ENCODE measurements at regions not wholly inside any gene's neighbourhood (a gene's known extent, or its start where the extent isn't known, plus 50 kb on each side); places are given as distances from the start of the nearest gene placed in this dataset.
"Not testable (repeated sequence)": the region's sequence is repeated elsewhere in the genome, so short reads cannot be mapped to it uniquely, and the experiment has no call there.

DNA sequence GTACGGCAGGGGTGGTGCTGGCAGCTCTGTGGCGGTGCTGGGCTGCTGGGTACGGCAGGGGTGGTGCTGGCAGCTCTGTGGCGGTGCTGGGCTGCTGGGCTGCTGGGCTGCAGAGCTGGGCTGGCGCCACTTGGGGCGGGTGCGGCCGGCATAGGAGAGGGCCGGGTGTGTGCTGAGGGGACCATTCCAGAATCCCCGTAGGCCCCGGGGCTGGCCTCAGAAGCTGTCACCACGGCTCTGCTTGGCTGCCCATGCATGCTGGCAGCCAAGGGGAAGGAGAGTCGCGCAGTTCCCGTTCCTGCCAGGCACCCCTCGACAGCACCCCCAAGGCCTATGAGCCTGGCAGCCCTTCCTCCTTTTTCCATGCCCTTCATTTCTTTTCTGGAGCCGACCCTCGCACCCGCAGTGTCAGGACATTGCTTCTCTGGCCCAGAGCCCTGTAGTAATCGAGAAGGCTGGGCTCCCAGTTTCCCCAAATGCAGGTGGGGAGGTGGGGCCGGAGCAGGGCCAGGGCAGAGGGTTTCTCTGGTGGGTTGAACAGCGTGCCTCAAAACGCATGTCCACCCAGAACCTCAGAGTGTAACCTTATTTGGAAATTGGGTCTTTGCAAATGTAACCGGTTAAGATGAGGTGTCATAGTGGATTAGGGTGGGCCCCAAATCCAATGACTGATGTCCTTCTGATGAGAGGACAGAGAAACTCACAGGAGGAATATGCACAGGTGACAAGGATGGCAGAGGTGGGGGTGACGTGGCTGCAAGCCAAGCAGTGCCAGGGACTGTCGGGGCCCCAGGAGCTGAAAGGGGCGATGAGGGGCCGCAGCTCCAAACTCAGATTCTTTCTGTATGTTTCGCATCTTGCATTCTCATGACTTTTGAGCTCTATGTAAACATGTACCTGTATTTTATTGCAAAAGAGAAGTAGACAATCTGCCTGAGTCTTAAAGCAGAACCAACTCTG, 71.0 kb upstream of the ACTRT2 start:
- DNase-seq (ENCODE audit: low read depth, low spot score): no peak

DNA sequence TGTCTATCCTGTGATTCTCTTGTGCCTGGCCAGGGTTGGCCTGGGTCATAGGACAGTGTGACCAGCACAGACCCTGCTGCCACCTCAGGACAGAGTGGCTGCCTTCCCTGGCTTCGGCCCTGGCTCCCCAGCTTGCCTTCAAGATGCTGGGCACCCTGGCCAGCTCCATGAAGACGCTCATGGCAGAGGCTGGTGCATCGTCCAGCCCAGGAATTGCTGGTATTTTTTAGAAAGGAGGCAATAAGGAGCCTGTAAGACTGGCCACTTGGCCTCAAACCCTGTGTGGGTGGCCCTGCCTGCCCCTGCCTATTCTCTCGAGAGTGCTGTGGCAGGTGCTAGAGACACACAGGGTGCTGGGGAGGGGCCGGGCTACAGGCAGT, 70.4 kb upstream of the ACTRT2 start:
- DNase-seq (ENCODE audit: low read depth, low spot score): no peak

DNA sequence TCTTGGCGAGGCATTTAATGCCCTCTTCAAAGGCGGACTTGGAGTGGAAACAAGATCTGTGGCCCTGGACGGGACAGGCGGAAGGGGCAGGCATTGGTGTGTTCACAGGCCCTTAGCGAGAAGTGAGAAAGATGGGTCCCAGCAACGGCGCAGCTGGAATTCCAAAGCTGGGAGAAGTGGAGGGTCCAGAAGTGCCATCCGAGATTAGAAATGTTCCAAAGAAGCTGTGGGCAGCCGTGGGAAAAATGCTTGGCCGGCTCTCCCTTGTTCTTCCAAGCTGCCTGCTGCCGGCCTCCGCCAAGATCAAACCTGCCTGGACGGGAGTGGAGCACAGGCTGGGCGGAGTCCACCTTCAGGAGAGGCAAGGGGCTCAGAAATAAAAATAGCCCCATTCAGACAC, 69.4 kb upstream of the ACTRT2 start:
- no peak for DNase-seq (ENCODE audit: low read depth, low spot score)

DNA sequence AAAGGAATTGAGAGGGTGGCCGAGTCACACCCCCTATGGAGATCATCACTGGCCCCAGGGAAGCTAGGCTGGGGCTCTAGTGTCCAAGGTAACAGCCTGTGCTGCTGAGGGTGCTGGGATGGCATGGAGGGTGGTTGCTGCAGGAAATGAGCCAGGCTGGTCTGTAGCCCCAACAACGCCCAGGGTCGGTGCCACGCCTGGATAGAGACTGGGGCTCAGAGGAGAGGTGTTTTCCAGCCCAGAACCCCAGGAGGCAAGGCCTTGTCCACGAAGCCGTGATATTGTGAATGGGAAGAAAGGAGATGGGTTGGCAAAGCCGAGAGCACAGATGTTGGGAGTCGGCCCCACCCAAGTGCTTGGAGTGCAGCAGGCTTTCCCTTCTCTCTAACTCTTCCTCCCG, 68.9 kb upstream of the ACTRT2 start:
- no peak for DNase-seq (ENCODE audit: low read depth, low spot score)

DNA sequence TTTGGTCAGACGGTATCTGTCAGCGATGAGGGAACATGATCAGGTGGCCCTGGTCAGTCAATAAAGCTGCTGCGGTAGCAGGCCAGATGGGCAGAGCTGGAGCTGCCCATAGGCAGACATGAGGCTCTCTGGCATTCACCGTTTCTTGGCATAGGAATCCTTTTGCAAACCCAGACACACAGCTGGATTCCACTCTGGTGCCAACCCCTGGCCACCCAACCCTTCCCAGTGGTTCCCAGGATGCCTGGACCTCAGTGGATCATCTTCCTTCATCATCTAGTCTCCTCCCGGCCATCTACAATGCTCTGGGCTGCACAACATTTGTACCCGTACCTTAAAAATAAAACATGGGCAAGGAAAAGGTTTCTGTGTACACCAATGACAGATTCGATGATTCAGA, 68.3 kb upstream of the ACTRT2 start:
- no peak for DNase-seq (ENCODE audit: low read depth, low spot score)

DNA sequence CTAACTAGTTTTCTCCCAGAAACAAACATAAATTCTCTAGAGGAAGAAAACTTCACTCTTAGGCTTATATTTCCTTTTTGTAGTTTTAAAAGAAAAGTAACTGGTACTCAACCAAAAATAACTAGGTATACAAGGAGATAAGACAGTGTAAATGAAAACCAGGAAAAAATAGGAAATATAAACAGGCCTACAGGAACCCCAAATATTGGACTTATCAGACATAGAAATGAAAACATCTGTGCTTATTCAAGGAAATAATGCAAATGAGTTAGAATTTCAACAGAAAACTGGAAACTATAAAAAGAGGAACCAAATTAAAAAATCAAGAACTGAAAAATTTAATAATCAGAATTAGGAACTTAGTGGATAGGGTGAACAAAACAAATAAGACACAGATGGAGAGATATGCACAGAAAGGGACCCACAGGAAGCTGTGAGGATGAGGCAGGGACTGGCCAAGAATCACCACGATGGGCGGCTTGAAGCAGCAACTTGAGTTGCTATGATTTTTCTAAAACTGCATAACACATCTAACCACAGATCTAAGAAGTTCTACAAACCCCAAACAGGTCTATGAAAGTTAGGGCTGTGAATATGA, 67.5 kb upstream of the ACTRT2 start:
- no peak for DNase-seq (ENCODE audit: low read depth, low spot score)

DNA sequence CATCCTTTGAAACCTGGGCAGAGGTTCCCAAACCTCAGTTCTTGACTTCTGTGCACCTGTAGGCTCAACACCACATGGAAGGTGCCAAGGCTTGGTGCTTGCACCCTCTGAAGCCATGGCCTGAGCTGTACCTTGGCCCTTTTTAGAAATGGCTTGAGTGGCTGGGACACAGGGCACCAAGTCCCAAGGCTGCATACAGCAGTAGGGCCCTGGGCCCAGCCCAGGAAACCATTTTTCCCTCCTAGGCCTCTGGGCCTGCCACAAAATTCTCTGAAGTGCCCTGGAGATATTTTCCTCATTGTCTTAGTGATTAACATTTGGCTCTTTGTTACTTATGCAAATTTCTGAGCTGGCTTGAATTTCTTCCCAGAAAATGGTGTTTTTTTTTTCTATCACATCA, 65.6 kb upstream of the ACTRT2 start:
- no peak for DNase-seq (ENCODE audit: low read depth, low spot score)

DNA sequence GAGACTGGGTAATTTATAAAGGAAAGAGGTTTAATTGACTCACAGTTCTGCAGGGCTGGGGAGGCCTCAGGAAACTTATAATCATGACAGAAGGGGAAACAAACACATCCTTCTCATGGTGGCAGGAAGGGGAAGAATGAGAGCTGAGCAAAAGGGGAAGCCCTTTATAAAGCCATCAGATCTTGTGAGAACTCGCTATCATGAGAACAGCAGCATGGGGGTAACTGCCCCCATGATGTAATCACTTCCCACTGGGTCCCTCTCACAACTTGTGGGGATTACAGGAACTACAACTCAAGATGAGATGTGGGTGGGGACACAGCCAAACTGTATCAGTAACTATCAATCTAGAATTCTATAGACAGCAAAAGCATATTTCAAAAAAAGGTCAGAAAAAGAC, 64.7 kb upstream of the ACTRT2 start:
- DNase-seq (ENCODE audit: low read depth, low spot score): no peak

DNA sequence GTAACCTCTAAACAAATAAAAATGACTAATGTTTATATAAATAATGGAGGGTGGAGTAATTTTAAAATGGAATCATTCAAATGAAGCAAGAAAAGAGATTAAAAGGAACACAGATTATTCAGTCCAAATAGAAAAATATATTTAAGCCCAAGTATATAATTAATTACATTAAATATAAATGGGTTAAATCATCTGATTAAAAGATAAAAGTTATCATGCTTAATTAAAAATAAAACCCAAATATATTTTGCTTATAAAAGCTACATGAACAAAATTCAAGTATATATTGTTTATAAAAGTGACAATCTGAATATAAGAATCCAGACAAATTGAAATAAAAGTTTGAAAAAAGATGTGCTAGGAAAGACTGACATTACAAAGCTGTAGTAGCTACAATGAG, 63.9 kb upstream of the ACTRT2 start:
- DNase-seq (ENCODE audit: low read depth, low spot score): no peak

DNA sequence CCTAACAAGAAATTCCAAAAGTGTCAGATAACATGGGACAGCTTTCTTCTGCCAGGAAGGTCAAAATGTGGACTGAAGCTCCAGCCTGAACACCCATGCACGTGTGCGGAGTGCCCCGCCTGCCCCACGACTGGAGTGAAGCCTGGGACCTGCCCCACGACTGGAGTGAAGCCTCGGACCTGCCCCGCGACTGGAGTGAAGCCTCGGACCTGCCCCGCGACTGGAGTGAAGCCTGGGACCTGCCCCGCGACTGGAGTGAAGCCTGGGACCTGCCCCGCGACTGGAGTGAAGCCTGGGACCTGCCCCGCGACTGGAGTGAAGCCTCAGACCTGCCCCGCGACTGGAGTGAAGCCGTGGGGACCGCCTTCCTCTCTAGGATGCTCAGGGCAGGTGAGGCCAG, 61.4 kb upstream of the ACTRT2 start:
- DNase-seq (ENCODE audit: low read depth, low spot score): not testable (repeated sequence)

DNA sequence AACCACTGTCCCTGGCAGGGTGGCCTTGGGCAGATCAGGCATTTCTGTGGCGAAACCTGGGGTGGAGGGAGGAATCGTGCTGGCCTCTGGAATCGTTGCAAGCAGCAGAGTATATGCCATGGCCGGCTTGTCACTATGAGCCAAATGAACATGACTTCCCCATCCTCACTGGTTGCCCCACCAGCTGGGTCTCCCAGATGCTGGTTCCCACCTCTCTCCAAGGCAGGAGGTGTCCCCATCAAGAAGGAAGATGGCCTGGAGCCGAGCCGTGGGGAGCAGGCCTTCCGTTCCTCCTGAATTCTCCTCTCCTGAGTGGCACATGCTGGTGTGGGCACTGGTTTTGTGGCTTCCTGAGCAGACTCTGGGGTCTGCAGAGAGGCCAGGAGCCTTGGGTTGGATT, 60.2 kb upstream of the ACTRT2 start:
- DNase-seq (ENCODE audit: low read depth, low spot score): no peak

DNA sequence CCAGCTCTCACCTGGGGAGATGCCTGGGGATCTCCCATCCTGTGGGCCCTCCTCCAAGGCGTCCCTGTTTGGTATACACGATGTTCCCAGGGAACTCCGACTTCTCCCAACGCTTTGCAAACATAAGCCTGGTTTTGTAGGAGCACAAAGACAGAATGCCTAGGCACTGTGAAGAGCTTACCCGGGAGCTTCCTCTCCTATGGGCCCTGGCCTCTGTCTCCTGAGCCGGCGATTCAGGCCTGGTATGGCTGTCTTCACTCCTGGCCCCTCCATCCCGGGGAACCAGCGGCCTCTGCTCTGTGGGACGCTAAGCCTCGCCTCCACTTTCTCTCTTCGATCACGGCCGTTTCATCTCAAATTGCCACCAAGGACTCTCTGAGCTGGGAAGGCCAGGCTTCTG, 59.6 kb upstream of the ACTRT2 start:
- no peak for DNase-seq (ENCODE audit: low read depth, low spot score)

DNA sequence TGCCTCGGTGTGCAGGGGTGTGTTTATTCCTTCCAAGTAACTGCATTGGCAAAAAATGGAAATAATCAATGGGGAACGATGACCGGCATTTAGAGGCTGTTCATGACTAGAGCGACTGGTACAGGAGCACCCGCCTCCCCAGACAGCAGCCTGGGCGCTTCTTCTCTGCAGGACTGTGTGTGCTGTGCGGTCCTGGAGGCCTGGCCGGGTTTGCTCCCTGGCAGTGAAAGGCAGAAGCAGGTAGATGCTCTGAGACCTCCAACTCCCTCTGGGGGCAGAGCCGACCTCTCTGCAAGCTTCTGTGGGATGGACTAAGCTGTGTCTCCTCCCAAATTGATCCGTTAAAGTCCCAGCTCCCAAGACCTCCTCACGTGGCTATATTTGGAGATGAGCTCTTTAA, 59.2 kb upstream of the ACTRT2 start:
- DNase-seq (ENCODE audit: low read depth, low spot score): no peak

DNA sequence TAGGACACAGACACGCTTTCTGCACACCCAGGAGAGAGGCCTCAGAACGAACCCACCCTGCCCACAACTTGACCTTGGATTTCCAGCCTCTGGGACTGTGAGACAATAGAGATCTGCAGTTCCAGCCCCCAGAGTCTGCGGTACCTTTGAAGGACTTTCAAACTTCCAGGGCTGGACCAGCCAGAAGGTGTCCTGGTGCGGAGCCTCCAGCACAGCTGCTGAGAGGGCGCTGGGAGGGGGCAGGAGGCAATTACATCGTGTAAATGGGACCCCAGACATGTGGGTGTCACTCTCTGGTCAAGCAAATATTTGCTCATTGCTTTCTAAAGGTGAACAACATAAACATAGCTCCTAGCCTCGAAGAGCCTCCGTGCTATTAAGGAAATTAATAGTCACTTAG, 58.7 kb upstream of the ACTRT2 start:
- no peak for DNase-seq (ENCODE audit: low read depth, low spot score)

DNA sequence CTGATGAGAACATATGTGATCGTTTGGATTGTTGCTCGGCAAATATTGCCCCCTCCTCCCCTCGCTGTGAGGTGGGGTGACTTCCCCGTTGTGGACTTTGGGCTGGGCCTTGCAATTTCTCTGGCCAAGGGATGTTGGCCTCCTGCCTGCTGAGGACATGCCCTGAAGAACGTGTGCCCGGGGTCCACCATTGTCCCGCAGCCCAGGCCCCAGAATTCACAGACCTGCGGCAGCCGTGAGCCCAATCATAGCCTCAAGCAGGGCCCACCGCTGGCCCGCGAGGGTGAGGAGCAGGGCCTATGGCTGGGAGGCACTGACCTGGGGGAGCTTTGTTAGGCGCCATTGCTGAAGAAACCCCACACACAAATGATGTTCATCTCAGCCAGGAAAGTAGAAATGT, 58.3 kb upstream of the ACTRT2 start:
- DNase-seq (ENCODE audit: low read depth, low spot score): no peak

DNA sequence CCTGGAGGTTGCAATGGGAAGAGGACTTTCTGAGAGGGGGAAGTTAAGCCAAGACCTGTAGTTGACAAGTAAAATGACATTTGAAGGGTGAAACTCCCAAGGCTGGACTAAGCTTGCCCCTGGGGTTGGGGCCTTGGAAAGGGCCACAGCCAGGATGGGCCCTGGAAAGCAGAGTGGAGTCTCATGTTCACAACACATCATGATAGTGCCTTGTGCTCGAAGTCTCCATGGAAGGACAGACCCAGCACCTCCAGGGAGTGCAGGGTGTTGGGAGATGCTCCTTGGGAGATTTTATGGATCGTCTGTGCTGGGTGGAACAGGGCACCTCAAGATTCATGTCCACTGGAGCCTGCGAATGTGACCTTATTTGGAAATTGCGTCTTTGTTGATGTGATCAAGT, 55.6 kb upstream of the ACTRT2 start:
- no peak for DNase-seq (ENCODE audit: low read depth, low spot score)

DNA sequence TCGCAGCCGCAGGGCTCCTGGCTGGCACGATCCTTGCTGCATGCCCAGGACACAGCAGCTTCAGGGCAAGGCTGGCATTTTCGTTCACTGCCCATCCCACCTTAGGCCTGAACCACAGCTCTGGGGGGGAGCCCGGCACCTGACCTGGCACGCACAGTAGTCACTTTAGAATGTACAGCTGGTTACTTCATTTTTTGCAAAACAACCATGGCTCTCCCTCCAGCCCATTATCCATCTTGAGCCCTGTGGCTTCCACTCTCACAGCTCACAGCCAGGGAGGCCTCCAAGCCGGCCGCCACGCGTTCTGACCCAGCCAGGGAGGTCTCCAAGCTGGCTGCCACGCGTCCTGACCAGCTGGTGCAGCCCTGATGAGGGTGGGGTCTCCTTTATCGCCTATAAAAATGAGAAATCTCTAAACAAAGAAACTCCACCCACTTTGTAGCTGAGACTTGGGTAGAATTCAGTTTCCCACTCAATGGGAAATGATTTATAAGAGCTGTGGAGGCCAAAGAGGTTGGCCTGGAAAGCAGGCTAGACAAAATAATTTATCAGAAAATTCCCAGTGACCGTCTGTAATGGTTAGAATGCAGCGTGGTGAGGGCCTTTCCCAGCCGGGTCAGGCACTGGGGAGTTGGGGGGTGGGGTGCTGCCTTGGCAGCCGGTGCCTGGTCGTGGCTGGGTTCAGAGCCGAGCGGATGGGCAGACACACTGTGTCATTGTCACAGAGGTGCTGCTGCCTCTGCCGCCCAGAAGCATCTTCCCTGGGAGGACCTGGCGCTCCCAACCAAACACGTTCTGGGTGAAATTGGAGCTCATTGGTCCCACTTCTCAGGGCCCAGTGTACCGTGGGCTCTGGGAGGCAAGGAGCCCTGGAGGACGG, 54.6 kb upstream of the ACTRT2 start:
- DNase-seq (ENCODE audit: low read depth, low spot score): no peak

DNA sequence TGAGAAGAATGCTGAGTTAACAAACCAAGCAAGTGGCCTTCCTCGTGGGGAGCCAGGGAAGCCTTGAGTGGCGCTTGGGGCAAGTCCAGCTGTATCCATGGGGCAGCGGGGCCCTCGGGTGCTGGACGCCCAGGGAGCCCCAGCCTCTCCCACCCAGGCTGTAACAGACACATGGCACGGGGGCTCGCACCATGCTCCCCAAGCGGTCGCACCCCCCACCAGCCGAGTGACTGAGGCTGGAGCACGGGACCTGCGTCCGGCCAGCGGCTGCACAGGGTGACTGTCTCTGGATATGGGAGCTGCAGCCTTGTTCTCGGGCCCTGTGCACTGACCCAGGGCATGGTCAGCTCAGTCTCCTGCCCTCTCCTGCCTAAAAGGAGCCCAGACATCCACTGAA, 53.9 kb upstream of the ACTRT2 start:
- no peak for DNase-seq (ENCODE audit: low read depth, low spot score)

DNA sequence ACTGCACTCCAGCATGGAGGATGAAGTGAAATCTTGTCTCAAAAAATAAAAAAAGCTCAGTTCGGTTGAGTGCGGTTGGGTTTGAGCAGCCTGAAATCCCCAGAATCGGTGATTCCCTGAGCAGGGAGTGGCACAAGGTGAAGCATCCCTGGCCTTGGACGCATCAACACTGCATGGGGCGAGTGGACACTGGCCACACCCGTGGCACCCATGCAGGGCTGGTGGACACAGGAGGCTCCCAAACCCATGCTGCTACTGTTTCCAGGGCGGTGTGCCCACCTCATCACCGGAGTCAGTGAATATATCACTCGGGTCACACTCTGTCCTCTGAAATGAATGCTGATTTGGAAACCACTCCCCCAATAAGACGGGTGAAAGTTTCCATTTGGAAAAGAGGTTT, 53.4 kb upstream of the ACTRT2 start:
- no peak for DNase-seq (ENCODE audit: low read depth, low spot score)

DNA sequence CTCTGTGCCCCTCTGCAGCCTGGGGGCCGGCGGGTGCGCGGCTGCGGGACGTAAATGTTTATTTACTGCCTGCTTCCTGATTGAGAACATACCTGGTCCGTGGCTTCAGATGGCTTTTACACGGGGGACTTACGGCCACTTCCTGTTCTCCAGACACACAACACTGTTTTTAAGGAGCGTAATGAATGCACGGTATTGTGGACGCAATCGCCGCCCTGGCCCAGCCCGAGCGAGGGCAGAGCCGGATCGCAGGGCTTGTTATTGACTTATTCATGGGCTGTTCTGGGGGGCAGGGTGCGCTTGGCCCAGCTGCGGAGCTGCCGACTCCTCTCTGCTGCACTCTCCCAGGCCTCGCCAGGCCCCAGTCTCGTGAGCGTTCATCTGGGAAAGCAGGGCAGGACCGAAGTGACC, 52.8 kb upstream of the ACTRT2 start:
- no peak for DNase-seq (ENCODE audit: low read depth, low spot score)

DNA sequence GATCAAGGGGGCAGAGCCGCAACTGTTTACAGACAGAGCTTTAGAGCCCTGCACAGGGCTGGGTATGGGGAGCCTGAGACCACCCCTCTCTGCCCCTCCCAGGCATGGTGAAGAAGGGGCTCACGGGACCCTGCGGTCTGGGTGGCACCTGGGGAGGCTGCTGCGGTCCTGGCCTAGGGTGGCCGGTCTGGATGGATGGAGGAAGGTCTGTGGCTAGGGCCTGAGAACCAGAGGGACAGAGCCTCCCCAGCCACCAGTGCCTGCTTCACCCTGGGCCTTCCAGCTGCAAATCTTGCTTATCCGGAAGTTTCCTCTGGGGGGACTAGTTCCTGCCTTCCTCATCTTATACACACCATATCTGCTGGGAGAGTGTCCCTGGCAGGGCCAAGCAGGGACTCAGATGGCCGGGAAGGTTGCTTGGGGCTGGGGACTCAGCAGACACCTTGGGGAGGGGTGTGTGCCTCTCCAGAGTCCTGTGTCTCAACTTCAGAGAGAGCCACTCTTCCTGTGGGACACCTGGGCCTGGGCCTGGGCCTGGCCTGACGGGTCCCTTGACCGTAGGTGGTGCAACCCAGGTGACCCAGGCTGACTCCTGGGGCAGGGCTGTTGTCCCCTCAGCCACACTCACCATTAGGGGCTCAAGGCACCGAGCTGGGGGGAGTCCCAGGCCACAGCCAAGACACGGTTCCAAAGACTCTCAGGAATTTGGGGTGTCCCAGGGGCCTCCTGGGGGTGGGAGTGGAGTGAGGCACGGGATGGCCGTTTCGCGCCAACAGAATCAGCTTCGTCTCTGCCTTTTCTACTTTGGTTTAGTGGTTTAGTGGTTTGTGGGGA, 52.0 kb upstream of the ACTRT2 start:
- DNase-seq (ENCODE audit: low read depth, low spot score): no peak
